H1 (cell line): ENCODE measurements at regions not wholly inside any gene's neighbourhood (a gene's known extent, or its start where the extent isn't known, plus 50 kb on each side); places are given as distances from the start of the nearest gene placed in this dataset.

Experiments used
- ATF2 ChIP-seq: IDR thresholded peaks from 2 replicates; pipeline ENCODE4 v1.6.1; 2012; ENCODE audit warnings: low read length, inconsistent platforms
- TF ChIP-seq, protein P1 (sequence below): IDR thresholded peaks from 2 replicates; pipeline ENCODE4 v1.6.1; 2011; ENCODE audit warnings: low read depth, mild to moderate bottlenecking, low read length; ENCODE audit not compliant: insufficient read depth

- TF ChIP-seq, protein P1, sequence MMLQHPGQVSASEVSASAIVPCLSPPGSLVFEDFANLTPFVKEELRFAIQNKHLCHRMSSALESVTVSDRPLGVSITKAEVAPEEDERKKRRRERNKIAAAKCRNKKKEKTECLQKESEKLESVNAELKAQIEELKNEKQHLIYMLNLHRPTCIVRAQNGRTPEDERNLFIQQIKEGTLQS: no peak
- TF ChIP-seq ATF2: no peak
- TF ChIP-seq, all 59 proteins: peak for 0
Measured at GRCh38 chr18:76134628-76135027, 360.4 kb downstream of the ZNF516 start (continued).
